Parathyroid adenoma (tissue), 2 donors: ENCODE measurements at regions not wholly inside any gene's neighbourhood (a gene's known extent, or its start where the extent isn't known, plus 50 kb on each side); places are given as distances from the start of the nearest gene placed in this dataset.

Experiments used
- H2AFZ ChIP-seq: fragments of 300-600 bp; sonication (generic); one replicate; pipeline ENCODE4 v1.7.0; 2017; ENCODE audit warnings: antibody characterized with exemption, mild to moderate bottlenecking
- H3K27ac ChIP-seq: fragments of 300-600 bp; sonication (generic); one replicate; pipeline ENCODE4 v1.7.0; 2017
- H3K27me3 ChIP-seq: fragments of 300-600 bp; sonication (generic); one replicate; pipeline ENCODE4 v1.7.0; 2017; ENCODE audit warnings: low read length; ENCODE audit not compliant: control insufficient read depth, insufficient read depth
- H3K36me3 ChIP-seq: fragments of 300-600 bp; sonication (generic); one replicate; pipeline ENCODE4 v1.7.0; 2017; ENCODE audit warnings: low read length; ENCODE audit not compliant: control insufficient read depth, insufficient read depth
- H3K4me1 ChIP-seq: fragments of 300-600 bp; sonication (generic); one replicate; pipeline ENCODE4 v1.7.0; 2017; ENCODE audit warnings: control low read depth
- H3K4me2 ChIP-seq: fragments of 300-600 bp; sonication (generic); one replicate; pipeline ENCODE4 v1.7.0; 2017; ENCODE audit warnings: low read length
- H3K4me3 ChIP-seq: fragments of 300-600 bp; sonication (generic); one replicate; pipeline ENCODE4 v1.7.0; 2017; ENCODE audit warnings: low read depth, low read length
- H3K79me2 ChIP-seq: fragments of 300-600 bp; sonication (generic); one replicate; pipeline ENCODE4 v1.7.0; 2017; ENCODE audit warnings: control low read depth
- H3K9ac ChIP-seq: fragments of 300-600 bp; sonication (generic); one replicate; pipeline ENCODE4 v1.7.0; 2017; ENCODE audit warnings: mild to moderate bottlenecking
- H3K9me3 ChIP-seq: fragments of 300-600 bp; sonication (generic); one replicate; pipeline ENCODE4 v1.7.0; 2017; ENCODE audit warnings: low read length; ENCODE audit not compliant: control insufficient read depth
- TF ChIP-seq, protein P1 (sequence below): fragments of 300-600 bp; sonication (generic); IDR thresholded peaks from one replicate; pipeline ENCODE4 v1.7.0; 2017; ENCODE audit warnings: antibody characterized with exemption, mild to moderate bottlenecking
- donor health status: primary hyperparathyroidism.

GRCh38 chr14:49193332-49194065 is 392.7 kb downstream of the RPS29 start:
- H3K4me2 ChIP-seq, result no peak overlapping the region
- TF ChIP-seq, protein P1, sequence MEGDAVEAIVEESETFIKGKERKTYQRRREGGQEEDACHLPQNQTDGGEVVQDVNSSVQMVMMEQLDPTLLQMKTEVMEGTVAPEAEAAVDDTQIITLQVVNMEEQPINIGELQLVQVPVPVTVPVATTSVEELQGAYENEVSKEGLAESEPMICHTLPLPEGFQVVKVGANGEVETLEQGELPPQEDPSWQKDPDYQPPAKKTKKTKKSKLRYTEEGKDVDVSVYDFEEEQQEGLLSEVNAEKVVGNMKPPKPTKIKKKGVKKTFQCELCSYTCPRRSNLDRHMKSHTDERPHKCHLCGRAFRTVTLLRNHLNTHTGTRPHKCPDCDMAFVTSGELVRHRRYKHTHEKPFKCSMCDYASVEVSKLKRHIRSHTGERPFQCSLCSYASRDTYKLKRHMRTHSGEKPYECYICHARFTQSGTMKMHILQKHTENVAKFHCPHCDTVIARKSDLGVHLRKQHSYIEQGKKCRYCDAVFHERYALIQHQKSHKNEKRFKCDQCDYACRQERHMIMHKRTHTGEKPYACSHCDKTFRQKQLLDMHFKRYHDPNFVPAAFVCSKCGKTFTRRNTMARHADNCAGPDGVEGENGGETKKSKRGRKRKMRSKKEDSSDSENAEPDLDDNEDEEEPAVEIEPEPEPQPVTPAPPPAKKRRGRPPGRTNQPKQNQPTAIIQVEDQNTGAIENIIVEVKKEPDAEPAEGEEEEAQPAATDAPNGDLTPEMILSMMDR, result no peak
- H3K79me2 ChIP-seq, result no peaks in the 10 kb centered on the region

GRCh38 chr14:49191380-49191779 is 394.8 kb downstream of the RPS29 start:
- Histone ChIP-seq H3K27me3 (no peaks in the 10 kb centered on the region), H3K27ac (no peak overlapping the region), H3K4me1 (no peaks in the 10 kb centered on the region), H3K79me2 (no peaks in the 10 kb centered on the region), H3K4me3 (no peak overlapping the region), H3K9ac (no peak overlapping the region), H3K36me3 (no peaks in the 10 kb centered on the region), H2AFZ (no peak overlapping the region), H3K4me2 (no peak overlapping the region), H3K9me3 (no peaks in the 10 kb centered on the region)
- TF ChIP-seq, protein P1, result no peak

More at GRCh38 chr14:49193332-49194065, 392.7 kb downstream of the RPS29 start:
- no peaks in the 10 kb centered on the region for H3K4me1 ChIP-seq
- H3K36me3 ChIP-seq, result no peaks in the 10 kb centered on the region
- no peak overlapping the region for H3K27ac ChIP-seq
- H3K27me3 ChIP-seq, result no peaks in the 10 kb centered on the region
- H3K4me3 ChIP-seq, result no peak overlapping the region
- no peaks in the 10 kb centered on the region for H3K9me3 ChIP-seq
- H3K9ac ChIP-seq, result no peak overlapping the region
- H2AFZ ChIP-seq, result no peak overlapping the region

- no peak overlapping the region for H3K4me2 ChIP-seq
- no peaks in the 10 kb centered on the region for H3K36me3 ChIP-seq
- H2AFZ ChIP-seq, result no peak overlapping the region
- no peak overlapping the region for H3K27ac ChIP-seq
- TF ChIP-seq, protein P1, result no peak
- no peak overlapping the region for H3K4me3 ChIP-seq
- no peaks in the 10 kb centered on the region for H3K9me3 ChIP-seq
- no peaks in the 10 kb centered on the region for H3K79me2 ChIP-seq
- H3K9ac ChIP-seq, result no peak overlapping the region
- no peaks in the 10 kb centered on the region for H3K27me3 ChIP-seq
- H3K4me1 ChIP-seq, result no peaks in the 10 kb centered on the region
These were observed 396.8 kb downstream of the RPS29 start for GRCh38 chr14:49189375-49189774.

GRCh38 chr14:49187799-49188198 is 398.4 kb downstream of the RPS29 start:
- Histone ChIP-seq H3K4me2 (no peak overlapping the region), H3K9me3 (no peaks in the 10 kb centered on the region), H3K27me3 (no peaks in the 10 kb centered on the region), H3K4me1 (no peaks in the 10 kb centered on the region), H3K36me3 (no peaks in the 10 kb centered on the region), H3K27ac (no peak overlapping the region), H3K79me2 (no peaks in the 10 kb centered on the region), H2AFZ (no peak overlapping the region), H3K9ac (no peak overlapping the region), H3K4me3 (no peak overlapping the region)
- TF ChIP-seq, protein P1, result no peak
